Endothelial cell of umbilical vein (primary cell): ENCODE measurements at regions not wholly inside any gene's neighbourhood (a gene's known extent, or its start where the extent isn't known, plus 50 kb on each side); places are given as distances from the start of the nearest gene placed in this dataset.

Source experiments
- BruUV-seq: library from RNA; stranded (reverse); fragments of 400-500 nt; replicated peaks from 2 replicates; lab custom pipeline; 2021; lab: Mats Ljungman, UMichigan
- CTCF ChIA-PET: fragments of 300-600, 350-600 bp; sonication (Branson Sonifier 250); formaldehyde crosslinking; loops from one replicate; lab custom pipeline; 2021; ENCODE audit warnings: antibody characterized with exemption, inconsistent platforms; lab: Charles Lee
- POLR2A ChIA-PET: fragments of 300-600, 350-600 bp; sonication (Branson Sonifier 250); formaldehyde crosslinking; loops from one replicate; lab custom pipeline; 2021; ENCODE audit warnings: antibody characterized with exemption, inconsistent platforms; lab: Charles Lee
- DNase-seq: peaks from one replicate; pipeline ENCODE4 v3.0.0-alpha.2; 2011; ENCODE audit warnings: low read depth, low spot score
- FAIRE-seq: peaks from 2 replicates; lab custom pipeline; 2011; peaks lifted over from hg19 to GRCh38; lab: Jason Lieb, UNC
- H2AFZ ChIP-seq: 2 replicates; pipeline ENCODE4 v1.6.0; 2012; ENCODE audit warnings: low read depth, low read length, control low read depth, inconsistent platforms
- H3K27ac ChIP-seq: 2 replicates; pipeline ENCODE4 v1.5.1; 2011; ENCODE audit warnings: low read depth, mild to moderate bottlenecking, control low read depth, low read length, moderate library complexity; ENCODE audit not compliant: insufficient read depth
- H3K27me3 ChIP-seq, 2 experiments: 2 replicates each; pipeline versions ENCODE4 v1.6.0 to v1.6.1; 2011; ENCODE audit warnings: low read length in 2 of 2, mixed read lengths in 1 of 2; ENCODE audit not compliant: control insufficient read depth in 2 of 2, insufficient read depth in 2 of 2
- H3K36me3 ChIP-seq, 2 experiments: 2 replicates in 1 of 2; 3 replicates in 1 of 2; pipeline ENCODE4 v1.5.1; 2011; ENCODE audit warnings: low read length in 2 of 2, mild to moderate bottlenecking in 1 of 2, moderate library complexity in 1 of 2; ENCODE audit not compliant: control insufficient read depth in 2 of 2, insufficient read depth in 2 of 2; ENCODE audit errors: extremely low read depth in 1 of 2
- H3K4me1 ChIP-seq: 3 replicates; pipeline ENCODE4 v1.5.1; 2011; ENCODE audit warnings: mild to moderate bottlenecking, low read length; ENCODE audit not compliant: control insufficient read depth, insufficient read depth; ENCODE audit errors: extremely low read depth
- H3K4me2 ChIP-seq: 2 replicates; pipeline ENCODE4 v1.6.1; 2011; ENCODE audit warnings: low read length, control low read depth, mixed read lengths; ENCODE audit not compliant: insufficient read depth
- H3K4me3 ChIP-seq, 3 experiments: fragments of 200-600 bp in 1 of 3; sonication (generic), shearing (Covaris generic) in 1 of 3; replicated peaks in 1 of 3; 2 replicates each; pipeline ENCODE4 v1.5.1; 2011 to 2016; ENCODE audit warnings: control low read depth in 3 of 3, low read length in 3 of 3, mild to moderate bottlenecking in 2 of 3, inconsistent platforms in 1 of 3, low read depth in 1 of 3, moderate library complexity in 1 of 3; ENCODE audit not compliant: insufficient read depth in 1 of 3
- H3K79me2 ChIP-seq: 2 replicates; pipeline ENCODE4 v1.6.0; 2012; ENCODE audit warnings: low read length, inconsistent platforms; ENCODE audit not compliant: control insufficient read depth, insufficient read depth
- H3K9ac ChIP-seq: replicated peaks from 2 replicates; pipeline ENCODE3; 2011; ENCODE audit warnings: low read length, control low read depth; ENCODE audit not compliant: insufficient read depth; ENCODE audit errors: extremely low read depth
- H3K9me1 ChIP-seq: replicated peaks from 3 replicates; pipeline ENCODE4 v1.6.0; 2011; ENCODE audit warnings: mild to moderate bottlenecking, low read length; ENCODE audit not compliant: control insufficient read depth, insufficient read depth; ENCODE audit errors: extremely low read depth
- H3K9me3 ChIP-seq: replicated peaks from 2 replicates; pipeline ENCODE4 v1.5.1; 2012; ENCODE audit warnings: low read length, inconsistent platforms; ENCODE audit not compliant: control insufficient read depth, insufficient read depth
- H4K20me1 ChIP-seq: replicated peaks from 2 replicates; pipeline ENCODE3; 2011; ENCODE audit warnings: mild to moderate bottlenecking, low read length; ENCODE audit not compliant: control insufficient read depth, insufficient read depth; ENCODE audit errors: extremely low read depth
- EZH2 ChIP-seq: IDR thresholded peaks from 2 replicates; pipeline ENCODE4 v1.6.1; 2012; ENCODE audit warnings: borderline replicate concordance, low read depth, mild to moderate bottlenecking, moderate library complexity, low read length, inconsistent platforms; ENCODE audit not compliant: severe bottlenecking
- FOS ChIP-seq: IDR thresholded peaks from 2 replicates; pipeline ENCODE4 v1.6.1; 2011; ENCODE audit warnings: mild to moderate bottlenecking, low read length, moderate library complexity, borderline replicate concordance; ENCODE audit not compliant: insufficient read depth
- GATA2 ChIP-seq: IDR thresholded peaks from 2 replicates; pipeline ENCODE4 v1.7.0; 2011; ENCODE audit warnings: low read depth, mild to moderate bottlenecking, moderate library complexity, mixed read lengths, low read length; ENCODE audit not compliant: insufficient read length, insufficient read depth
- JUN ChIP-seq: IDR thresholded peaks from 2 replicates; pipeline ENCODE4 v1.6.1; 2011; ENCODE audit warnings: borderline replicate concordance, low read depth; ENCODE audit not compliant: insufficient read length, insufficient read depth
- MYC ChIP-seq: IDR thresholded peaks from one replicate; pipeline ENCODE4 v1.6.1; 2011; ENCODE audit warnings: mild to moderate bottlenecking, low read depth, low read length
- POLR2AphosphoS5 ChIP-seq: IDR thresholded peaks from 2 replicates; pipeline ENCODE4 v1.6.1; 2012; ENCODE audit warnings: low read depth, mild to moderate bottlenecking, control low read depth, low read length, moderate library complexity; ENCODE audit not compliant: insufficient read depth
- dilution Hi-C: fragments of 300-500 bp; cut with MboI; formaldehyde crosslinking; loops from one replicate; pipeline ENCODE4 v1.15.0; 2019; ENCODE audit warnings: low sequenced_read_pairs; ENCODE audit not compliant: extremely low pct_ligation_motif_present
- intact Hi-C: fragments of 100-400 bp; cut with micrococcal nuclease; formaldehyde crosslinking; loops from one replicate; pipeline ENCODE4 v1.10.0; 2022
- TF ChIP-seq, protein P1 (sequence below): IDR thresholded peaks from 2 replicates; pipeline ENCODE4 v1.6.1; 2011; ENCODE audit not compliant: insufficient read depth, insufficient read length
- TF ChIP-seq, protein P2 (sequence below), 2 donors: IDR thresholded peaks; 1 replicate in 1 of 2; 2 replicates in 1 of 2; pipeline ENCODE4 v1.5.1; 2011; ENCODE audit warnings: low read length in 2 of 2, mild to moderate bottlenecking in 2 of 2, moderate library complexity in 2 of 2, control low read depth in 1 of 2, inconsistent platforms in 1 of 2, low read depth in 1 of 2; ENCODE audit not compliant: insufficient read depth in 1 of 2; ENCODE audit errors: extremely low read depth in 1 of 2

DNA sequence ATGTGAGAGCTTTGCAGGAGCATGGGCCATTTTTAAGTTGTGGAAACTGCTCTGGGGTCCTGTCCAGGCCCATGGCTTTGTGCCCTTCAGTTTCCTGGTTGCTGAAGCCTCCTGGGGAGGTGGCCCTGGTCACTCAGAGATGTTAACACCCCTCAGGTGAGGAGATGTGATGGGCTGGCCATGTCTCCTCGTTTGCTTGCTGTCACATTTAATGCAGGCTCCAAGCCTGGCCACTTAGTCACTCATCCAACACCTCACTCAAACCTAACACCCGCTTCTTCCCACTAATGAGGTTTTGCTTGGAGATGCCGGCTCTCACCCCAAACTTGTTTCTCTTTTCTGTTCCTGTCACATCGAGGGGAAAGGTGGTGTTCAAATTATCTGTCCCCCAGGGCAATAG, 192.7 kb downstream of the PTPRU start:
- Histone ChIP-seq H2AFZ (no peak overlapping the region), H3K27ac (no peak overlapping the region), H3K4me3 (no peak overlapping the region), H3K9me3 (no peaks in the 10 kb centered on the region), H3K9me1 (no peaks in the 10 kb centered on the region), H3K9ac (no peak overlapping the region), H3K4me2 (no peak overlapping the region), H4K20me1 (no peaks in the 10 kb centered on the region), H3K36me3 (no peaks in the 10 kb centered on the region), H3K79me2 (no peaks in the 10 kb centered on the region), H3K4me1 (no peaks in the 10 kb centered on the region), H3K27me3 (no peaks in the 10 kb centered on the region)
- POLR2A ChIA-PET = no interaction called here
- CTCF ChIA-PET = no interaction called here
- BruUV-seq = no TSS peak
- DNase-seq = no peak
- dilution Hi-C loops = no loop called here
- intact Hi-C loops = no loop called here
- TF ChIP-seq FOS (no peak), POLR2AphosphoS5 (no peak), EZH2 (no peak), JUN (no peak), GATA2 (no peak), MYC (no peak)
- TF ChIP-seq, protein P1, sequence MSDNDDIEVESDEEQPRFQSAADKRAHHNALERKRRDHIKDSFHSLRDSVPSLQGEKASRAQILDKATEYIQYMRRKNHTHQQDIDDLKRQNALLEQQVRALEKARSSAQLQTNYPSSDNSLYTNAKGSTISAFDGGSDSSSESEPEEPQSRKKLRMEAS = no peak
- TF ChIP-seq, protein P2, sequence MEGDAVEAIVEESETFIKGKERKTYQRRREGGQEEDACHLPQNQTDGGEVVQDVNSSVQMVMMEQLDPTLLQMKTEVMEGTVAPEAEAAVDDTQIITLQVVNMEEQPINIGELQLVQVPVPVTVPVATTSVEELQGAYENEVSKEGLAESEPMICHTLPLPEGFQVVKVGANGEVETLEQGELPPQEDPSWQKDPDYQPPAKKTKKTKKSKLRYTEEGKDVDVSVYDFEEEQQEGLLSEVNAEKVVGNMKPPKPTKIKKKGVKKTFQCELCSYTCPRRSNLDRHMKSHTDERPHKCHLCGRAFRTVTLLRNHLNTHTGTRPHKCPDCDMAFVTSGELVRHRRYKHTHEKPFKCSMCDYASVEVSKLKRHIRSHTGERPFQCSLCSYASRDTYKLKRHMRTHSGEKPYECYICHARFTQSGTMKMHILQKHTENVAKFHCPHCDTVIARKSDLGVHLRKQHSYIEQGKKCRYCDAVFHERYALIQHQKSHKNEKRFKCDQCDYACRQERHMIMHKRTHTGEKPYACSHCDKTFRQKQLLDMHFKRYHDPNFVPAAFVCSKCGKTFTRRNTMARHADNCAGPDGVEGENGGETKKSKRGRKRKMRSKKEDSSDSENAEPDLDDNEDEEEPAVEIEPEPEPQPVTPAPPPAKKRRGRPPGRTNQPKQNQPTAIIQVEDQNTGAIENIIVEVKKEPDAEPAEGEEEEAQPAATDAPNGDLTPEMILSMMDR (IDR thresholded peaks at IDR 0.05; ENCODE audit: extremely low read depth in 1 of 2, insufficient read depth in 1 of 2, low read depth in 1 of 2, low read length in 2 of 2) = no peak
- FAIRE-seq = no peak
